ENCODE measurements at regions not wholly inside any gene's neighbourhood (a gene's known extent, or its start where the extent isn't known, plus 50 kb on each side); places are given as distances from the start of the nearest gene placed in this dataset.

DNA sequence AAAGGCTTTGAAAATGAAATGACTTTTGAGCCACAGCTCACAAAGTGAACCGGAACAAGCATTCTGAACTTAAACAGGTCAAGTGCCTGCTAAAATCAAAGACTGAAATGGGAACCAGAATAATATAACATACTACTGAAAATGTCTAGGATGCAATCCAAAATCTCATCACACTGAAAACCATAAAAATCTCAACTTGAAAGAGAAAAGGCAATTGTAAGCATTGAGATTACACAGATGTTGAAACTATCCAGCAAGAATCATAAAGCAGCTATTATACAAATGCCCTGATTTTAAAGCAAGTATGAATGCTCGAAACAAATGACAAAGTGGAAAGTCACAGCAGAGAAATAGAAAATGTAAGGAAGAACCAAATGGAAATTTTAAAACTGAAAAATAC, 211.5 kb upstream of the GAS1 start:
- no peaks in the 10 kb centered on the region for H4K20me1 ChIP-seq (ENCODE audit: control insufficient read depth, insufficient read depth, insufficient read length)
- TF ChIP-seq CTCF (conservative IDR thresholded peaks at IDR 0.05) = no peak
- H3K9ac ChIP-seq (ENCODE audit: extremely low read depth, insufficient read length, low read length) = no peak overlapping the region
- H2BK120ac ChIP-seq (ENCODE audit: low read depth, low read length, poor library complexity, severe bottlenecking) = no peak overlapping the region
- no peak overlapping the region for H3K18ac ChIP-seq (ENCODE audit: insufficient read length, low read depth, low read length)
- H3K9me3 ChIP-seq (ENCODE audit: control insufficient read depth, low read depth, low read length) = no peaks in the 10 kb centered on the region
- H3K27me3 Mint-ChIP-seq (ENCODE audit: low read depth) = no peaks in the 10 kb centered on the region; the same call in none of the 2 replicates
- no peak overlapping the region for H2BK20ac ChIP-seq (ENCODE audit: low read depth, low read length, poor library complexity, severe bottlenecking)
- H3K4me1 Mint-ChIP-seq = no peaks in the 10 kb centered on the region
- H4K5ac ChIP-seq (ENCODE audit: insufficient read length, low read depth, low read length) = no peak overlapping the region
- H3K4me2 ChIP-seq (ENCODE audit: insufficient read depth, insufficient read length, low read length) = no peak overlapping the region
- H4K91ac ChIP-seq (ENCODE audit: insufficient read length, low read depth, low read length) = no peak overlapping the region
- no peak overlapping the region for H3K4me3 Mint-ChIP-seq
- H3K27ac ChIP-seq (ENCODE audit: insufficient read length, low read depth, low read length) = no peak overlapping the region
- no peak overlapping the region for H2AFZ ChIP-seq (ENCODE audit: low read length)
- no peak overlapping the region for H2BK12ac ChIP-seq (ENCODE audit: insufficient read length, low read depth, low read length)
- H4K8ac ChIP-seq (replicated peaks; ENCODE audit: insufficient read length, low read depth, low read length) = no peak overlapping the region
- H3K27me3 ChIP-seq (ENCODE audit: insufficient read depth, low read length) = no peaks in the 10 kb centered on the region
- no peaks in the 10 kb centered on the region for H3K4me1 ChIP-seq (ENCODE audit: insufficient read depth, low read length)
- H3K4ac ChIP-seq (ENCODE audit: low read depth, low read length) = no peak overlapping the region
- H2AK5ac ChIP-seq (ENCODE audit: insufficient read length, low read length) = no peak overlapping the region
- no peak overlapping the region for H3K56ac ChIP-seq (ENCODE audit: insufficient read length, low read depth, low read length)
- H3K23me2 ChIP-seq (ENCODE audit: insufficient read length, low read depth, low read length, poor library complexity, severe bottlenecking) = no peaks in the 10 kb centered on the region
- no peaks in the 10 kb centered on the region for H3K79me1 ChIP-seq (ENCODE audit: insufficient read depth, low read depth, low read length, poor library complexity, severe bottlenecking)
- H3K79me2 ChIP-seq (ENCODE audit: insufficient read depth, low read length) = no peaks in the 10 kb centered on the region
- H2BK15ac ChIP-seq (ENCODE audit: low read depth, low read length) = no peak overlapping the region
- no peak overlapping the region for H3T11ph ChIP-seq (ENCODE audit: low read length)
- H3K9me3 Mint-ChIP-seq = no peaks in the 10 kb centered on the region
- no peak overlapping the region for H3K14ac ChIP-seq (ENCODE audit: insufficient read depth, low read length)
- no peak overlapping the region for H3K23ac ChIP-seq (ENCODE audit: insufficient read length, low read depth, low read length)
- no peak for DNase-seq
- H3K27ac Mint-ChIP-seq = no peak overlapping the region
- H2BK5ac ChIP-seq (ENCODE audit: insufficient read length, low read length) = no peak overlapping the region
- H3K36me3 Mint-ChIP-seq (ENCODE audit: insufficient read depth in 1 of 3, low read depth in 3 of 3) = no peaks in the 10 kb centered on the region
- WGBS (ENCODE audit: extremely low coverage, insufficient read length, low lambda C conversion rate) = no CpG with 5 or more reads among the region's 2 CpGs
